Stimulated activated CD4-positive, alpha-beta T cell treated with anti-CD3 and anti-CD28 coated beads, Interleukin-4, amount 100 ng/mL, for 24 hours (primary cell): ENCODE measurements at regions not wholly inside any gene's neighbourhood (a gene's known extent, or its start where the extent isn't known, plus 50 kb on each side); places are given as distances from the start of the nearest gene placed in this dataset.

Source experiments
- DNase-seq: peaks from one replicate; pipeline ENCODE4 v3.0.0-alpha.2; 2020

DNA sequence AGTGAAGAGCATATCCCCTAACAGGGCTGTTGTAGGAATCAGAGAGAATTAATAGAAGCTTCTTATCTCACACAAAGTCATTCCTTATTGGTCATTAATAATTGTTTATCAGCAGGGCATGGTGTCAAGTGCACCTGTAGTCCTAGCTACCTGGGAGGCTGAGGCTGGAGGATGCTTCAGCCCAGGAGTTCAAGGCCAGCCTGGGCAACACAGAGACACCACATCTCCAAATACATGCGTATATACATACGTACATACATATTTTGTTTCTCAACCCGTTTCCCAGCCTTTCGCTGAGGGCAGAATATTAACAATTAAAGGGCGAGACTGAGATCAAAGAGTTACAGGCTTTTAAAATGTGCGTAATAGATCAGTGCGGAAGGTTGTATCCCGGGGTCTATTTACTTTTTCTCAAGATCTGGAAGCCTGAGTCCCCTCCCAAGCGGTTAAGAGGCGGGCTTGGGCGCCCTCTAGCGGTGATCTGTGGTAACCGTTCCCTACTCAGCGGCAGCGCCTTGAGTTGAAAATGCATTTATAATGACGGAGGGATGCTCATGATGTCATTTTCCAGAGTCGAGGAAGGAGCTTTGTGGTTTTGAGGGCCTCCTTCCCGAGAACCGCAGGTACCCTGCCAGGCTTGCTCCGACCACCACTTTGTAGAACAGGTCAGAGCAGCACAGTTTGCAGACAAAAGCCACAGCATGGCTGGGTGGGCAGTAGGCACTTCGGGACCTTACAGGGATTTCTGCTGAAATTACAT, 169.6 kb upstream of the GPR12 start:
- peak; percentile 75 for DNase-seq

DNA sequence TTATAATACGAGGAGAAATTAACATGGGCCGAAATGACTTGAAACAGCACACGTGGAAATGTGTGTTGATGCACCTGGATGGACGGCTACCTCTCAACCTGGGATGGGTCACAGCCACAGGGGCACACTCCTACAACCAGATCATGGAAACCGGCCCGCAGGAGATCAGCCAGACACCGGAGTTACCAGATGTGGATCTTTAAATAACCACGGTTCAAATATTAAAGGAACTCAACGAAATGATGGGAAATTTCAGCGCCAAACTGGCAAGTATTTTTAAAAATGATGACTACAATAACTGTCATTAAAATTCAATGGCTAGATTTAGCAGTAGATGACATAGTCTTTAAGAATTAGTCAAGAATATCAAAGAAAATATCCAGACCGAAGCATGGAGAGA, 166.9 kb upstream of the GPR12 start:
- DNase-seq: no peak

DNA sequence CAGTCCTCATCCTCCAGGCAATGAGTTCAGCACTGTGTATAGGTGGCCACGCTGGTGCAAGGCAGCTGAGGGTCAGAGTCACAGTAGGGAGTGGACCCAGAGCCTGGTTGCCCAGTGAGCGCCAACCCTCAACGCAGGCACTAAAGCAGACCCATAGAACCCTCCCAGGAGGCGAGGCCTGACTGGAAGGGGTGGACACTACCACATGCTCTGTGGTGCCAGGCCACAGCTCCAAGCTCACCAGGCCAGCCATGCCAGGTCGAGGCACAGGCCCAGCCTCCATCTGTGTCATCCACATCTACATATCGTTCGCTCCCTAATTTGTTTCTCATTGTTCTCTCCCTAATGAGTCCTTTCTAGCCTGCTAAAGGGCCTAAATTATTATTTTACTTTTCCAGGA, 165.8 kb upstream of the GPR12 start:
- DNase-seq: no peak

DNA sequence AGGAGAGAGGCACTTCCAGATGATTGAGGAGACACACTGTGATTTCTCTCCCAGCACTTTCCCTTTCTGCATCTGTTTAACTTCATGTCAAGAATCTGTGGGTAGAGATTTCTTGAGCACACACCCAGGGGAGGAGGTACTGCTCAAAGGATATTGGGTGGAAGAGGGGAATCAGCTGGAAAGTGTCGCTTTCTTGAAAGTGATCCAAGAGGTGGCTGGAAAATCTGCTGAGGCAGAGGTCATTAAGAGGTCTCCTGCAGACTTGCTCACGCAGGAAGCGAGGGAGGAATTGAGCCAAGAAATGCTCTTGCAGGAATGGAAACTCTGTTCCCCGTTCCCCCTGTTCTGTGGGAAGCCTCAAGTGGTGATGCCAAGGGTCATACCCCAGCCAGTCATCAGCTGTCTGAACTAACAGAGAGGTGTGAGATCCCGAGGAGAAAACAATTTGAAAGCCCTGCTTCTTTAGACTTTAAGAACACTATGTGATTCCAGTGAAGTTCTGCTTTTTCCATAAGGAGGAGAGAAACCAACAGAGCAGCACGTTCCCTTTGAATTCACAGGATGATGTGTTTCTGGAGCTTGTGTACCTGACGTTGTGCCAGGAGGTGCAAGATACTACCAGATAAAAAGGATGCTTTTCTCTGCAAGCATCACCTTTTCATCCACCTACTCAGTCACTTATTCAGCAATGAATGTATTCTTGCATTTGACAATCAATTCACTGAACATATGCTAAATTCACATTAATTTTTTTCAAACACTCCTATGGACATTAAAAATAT, 163.4 kb upstream of the GPR12 start:
- DNase-seq: no peak

DNA sequence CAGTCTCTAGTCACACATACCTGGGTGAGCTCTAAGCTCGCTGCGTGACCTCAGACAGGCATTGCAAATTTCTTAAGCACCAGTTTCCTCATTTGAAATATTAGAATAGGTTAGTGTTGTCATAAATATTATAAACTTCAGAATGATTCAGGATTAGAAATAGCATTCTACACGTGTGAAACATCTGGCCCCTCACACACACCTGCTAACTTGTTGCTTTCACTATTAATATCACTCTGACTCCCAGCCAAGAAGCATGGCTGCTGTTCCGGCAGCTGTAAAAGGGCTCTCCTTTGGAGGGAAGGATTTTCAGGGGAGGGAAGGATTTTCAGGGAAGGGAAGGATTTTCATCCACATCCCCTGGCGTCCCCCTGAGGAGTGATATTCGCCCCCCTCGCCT, 161.3 kb upstream of the GPR12 start:
- DNase-seq: no peak

DNA sequence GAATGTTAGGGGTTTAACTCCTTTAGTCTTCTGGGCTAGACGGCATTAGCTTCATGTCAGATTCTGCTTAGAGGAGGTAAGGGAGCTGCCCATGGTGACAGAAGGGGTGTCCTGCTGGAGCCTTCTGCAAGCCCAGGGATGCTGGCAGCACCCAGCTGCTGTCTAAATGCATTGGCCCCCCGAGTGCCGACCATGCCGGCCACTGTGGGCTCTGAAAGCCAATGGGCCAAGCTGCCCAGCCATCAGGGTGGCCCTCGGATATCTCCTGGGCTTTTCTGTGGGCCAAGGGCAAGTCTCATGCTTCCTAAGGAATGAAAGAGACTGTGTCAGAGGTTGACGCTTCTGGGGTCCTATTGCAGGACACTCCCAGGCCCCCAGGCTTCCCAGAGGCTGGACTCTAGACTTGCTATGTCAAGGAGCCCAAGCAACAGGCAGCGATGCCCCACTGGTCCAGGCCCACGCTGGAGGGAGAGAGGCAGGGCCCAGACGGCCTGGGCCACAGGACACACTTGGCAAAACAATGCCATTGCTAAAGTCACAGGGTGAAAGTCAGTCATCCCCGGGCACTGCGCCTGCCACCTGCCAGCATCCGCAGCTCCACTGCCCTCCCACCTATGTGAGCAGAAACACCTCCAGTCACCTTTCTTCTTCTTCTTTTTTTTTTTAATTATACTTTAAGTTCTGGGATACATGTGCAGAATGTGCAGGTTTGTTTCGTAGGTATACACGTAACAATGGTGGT, 160.2 kb upstream of the GPR12 start:
- no peak for DNase-seq

- no peak for DNase-seq
These were observed 159.1 kb upstream of the GPR12 start for GRCh38 chr13:26919732-26920131.

- DNase-seq: no peak
These were observed 158.7 kb upstream of the GPR12 start for GRCh38 chr13:26919311-26919710.

DNA sequence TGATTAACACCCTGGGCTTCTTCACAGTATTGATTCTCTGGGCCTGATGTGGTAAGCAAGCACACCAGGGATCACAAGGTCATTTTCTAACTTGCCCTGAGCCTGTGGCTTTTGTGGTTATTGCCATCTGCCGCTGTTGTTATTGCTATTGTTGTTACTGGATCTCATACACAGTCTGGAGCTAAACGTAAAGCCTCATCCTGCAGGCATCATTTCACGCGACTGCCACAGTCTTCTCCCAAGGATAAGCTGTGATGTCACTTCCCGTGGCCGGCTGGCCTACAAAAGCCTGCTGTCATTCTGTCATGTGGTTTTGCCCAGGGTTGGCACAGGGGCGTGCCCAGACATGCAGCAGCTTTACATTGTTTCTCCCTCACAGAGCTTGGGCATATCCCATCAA, 154.0 kb upstream of the GPR12 start:
- no peak for DNase-seq

DNA sequence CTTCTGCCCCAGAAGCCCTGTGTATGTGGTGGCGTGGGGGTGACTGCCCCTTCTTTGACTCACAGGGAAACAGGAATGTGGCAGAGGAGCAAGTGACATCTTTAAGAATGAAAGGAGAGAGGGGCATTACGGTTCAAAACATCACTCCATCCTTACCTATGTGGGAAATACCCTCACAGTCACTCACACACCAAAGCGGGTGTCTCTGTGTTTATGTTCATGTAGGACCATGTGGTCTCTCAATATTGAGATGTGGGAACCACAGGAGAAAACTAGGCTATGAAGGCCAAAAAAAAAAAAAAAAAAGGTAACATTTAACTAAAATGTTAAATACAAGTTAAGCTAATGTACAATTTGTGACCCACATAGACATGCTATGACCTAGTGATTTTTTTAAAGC, 153.6 kb upstream of the GPR12 start:
- DNase-seq: no peak

- no peak for DNase-seq
These were observed 150.3 kb upstream of the GPR12 start for GRCh38 chr13:26910754-26911465.

DNA sequence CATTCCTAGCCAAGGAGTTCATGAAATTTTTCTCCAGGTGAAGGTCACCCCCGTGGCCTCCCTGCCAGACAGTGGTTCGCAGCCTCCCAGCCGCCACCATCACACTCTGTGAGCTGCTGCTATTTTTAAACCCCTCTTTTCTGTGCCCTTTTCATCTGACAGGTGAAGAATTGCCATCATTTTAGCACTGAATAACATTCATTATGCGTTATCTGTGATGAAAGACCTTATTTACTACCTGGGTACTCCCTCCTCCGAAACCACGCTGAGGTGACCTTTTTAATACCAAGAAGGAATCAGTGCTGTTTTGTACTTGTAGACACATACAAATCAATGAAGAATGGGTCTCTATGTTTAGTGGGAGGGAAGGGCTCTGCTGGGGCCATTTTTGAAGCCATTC, 148.9 kb upstream of the GPR12 start:
- no peak for DNase-seq

- no peak for DNase-seq
These were observed 147.5 kb upstream of the GPR12 start for GRCh38 chr13:26908126-26908525.

GRCh38 chr13:26899202-26899601, 138.6 kb upstream of the GPR12 start:
- DNase-seq: no peak

- DNase-seq: no peak
These were observed 137.3 kb upstream of the GPR12 start for GRCh38 chr13:26897706-26898550.

DNA sequence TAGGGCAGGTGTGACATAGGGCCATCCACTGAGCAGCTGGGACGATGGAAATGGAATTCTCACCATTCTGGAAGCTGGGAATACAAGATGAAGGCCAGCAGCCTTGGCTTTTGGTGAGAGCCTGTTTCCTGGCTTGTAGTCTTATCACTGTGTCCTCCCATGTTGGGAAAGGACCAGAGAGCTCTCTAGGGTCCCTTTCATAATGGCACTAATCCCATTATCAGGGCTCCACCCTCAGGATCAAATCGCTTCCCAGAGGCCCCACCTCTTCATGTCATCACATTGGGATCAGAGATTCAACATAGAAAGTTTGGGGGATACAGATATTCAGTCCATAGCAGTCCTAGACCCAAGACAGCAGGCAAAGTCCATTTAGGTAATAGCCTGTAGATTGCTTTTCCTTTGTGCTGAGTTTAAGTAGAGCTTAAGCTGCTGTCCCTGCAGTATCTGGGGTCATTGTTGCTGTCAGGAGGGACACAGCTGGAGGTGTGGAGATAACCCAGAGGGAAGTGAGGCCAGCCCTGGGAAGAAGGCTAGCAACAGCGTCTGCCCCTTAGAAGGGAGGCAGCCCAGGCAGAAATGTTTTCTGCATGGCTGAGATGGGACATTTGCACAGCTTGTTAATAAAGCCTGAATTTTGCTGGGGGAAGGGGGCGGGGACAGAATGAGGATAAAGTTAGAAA, 136.5 kb upstream of the GPR12 start:
- DNase-seq: no peak

DNA sequence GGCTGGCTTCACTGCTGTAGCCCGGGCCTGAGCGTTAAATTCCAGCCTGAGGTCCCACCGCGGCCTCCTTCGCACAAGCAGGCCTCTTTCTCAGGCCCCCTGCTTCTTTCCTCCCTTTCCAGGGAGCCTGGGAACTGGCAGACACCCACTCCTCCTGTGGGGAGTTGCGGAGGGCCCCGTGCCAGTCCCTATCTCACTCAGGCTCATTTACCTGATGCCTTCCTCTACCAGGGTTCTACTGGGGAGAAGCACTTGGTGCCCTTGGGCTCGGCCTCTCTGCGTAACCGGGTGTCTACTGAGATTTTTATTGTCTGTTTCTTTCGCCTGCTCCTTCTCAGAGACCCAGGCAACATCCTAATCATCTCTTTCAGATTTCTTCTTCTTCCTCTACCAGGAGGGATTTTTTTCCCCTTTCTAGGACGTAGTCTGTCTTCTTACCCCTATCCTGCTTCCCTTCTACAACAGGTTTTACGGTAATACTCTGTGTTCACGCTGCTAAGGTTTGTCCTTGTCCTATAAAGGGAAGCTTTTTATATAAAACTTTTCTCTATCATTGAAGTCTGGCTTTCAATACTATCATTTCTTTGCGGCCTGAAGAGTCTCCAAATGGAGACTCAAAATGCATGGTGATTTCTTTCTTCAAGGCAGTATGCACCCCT, 135.4 kb upstream of the GPR12 start:
- DNase-seq: no peak

DNA sequence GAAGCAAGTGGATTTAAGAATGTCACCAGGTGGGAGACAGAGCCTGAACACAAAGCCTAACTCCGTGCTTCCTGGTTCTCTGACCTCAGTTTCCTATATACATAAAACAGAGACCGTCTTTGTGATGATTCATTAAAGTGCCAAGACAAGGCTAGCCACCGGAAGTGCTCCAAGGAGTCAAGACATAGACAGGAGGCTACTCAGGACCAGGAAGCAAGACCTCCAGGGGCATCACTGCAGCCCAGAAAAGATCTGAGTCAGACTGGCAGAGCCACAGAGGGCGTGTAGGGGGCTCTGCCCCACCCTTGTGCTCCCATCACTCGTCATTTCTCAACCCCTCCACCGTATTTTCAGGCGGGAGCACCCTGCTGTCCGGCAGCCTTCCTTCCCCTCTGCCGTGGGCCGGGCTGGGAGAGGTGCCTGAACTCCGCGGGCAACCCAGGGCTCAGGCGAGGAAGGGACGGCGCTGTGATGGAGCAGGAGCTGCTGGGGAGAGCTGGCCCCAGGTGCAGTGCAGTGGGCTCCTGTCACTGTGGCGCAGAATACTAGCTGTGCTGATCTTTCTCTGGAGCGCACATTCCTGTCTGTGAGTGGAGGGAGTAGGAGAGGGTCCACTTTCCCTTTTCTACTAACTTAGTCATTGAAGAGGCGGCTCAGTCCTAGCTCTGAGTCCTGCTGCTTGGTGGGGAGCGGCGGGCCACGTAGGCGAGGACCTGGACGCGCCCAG, 134.7 kb upstream of the GPR12 start:
- DNase-seq: no peak

GRCh38 chr13:26888632-26889031, 128.0 kb upstream of the GPR12 start:
- no peak for DNase-seq

GRCh38 chr13:26887594-26887993, 127.0 kb upstream of the GPR12 start:
- DNase-seq: no peak
